ENCODE measurements at regions not wholly inside any gene's neighbourhood (a gene's known extent, or its start where the extent isn't known, plus 50 kb on each side); places are given as distances from the start of the nearest gene placed in this dataset.

- no peak for DNase-seq
Measured at GRCh38 chr22:49241174-49241851, 586.4 kb downstream of the BRD1 start.

- DNase-seq, result no peak
Measured at GRCh38 chr22:49240472-49240871, 587.2 kb downstream of the BRD1 start.

GRCh38 chr22:49240016-49240380 is 587.7 kb downstream of the BRD1 start:
- no peak for DNase-seq

- no peak for DNase-seq
Measured at GRCh38 chr22:49239264-49240015, 588.2 kb downstream of the BRD1 start.

- no peak for DNase-seq
Measured at GRCh38 chr22:49238181-49239141, 589.2 kb downstream of the BRD1 start.

GRCh38 chr22:49237703-49238102 is 590.0 kb downstream of the BRD1 start:
- no peak for DNase-seq

- DNase-seq, result no peak
Measured at GRCh38 chr22:49237279-49237678, 590.4 kb downstream of the BRD1 start.

GRCh38 chr22:49236541-49237075 is 591.1 kb downstream of the BRD1 start:
- no peak for DNase-seq

- DNase-seq, result no peak
Measured at GRCh38 chr22:49235463-49236300, 592.0 kb downstream of the BRD1 start.

- no peak for DNase-seq
Measured at GRCh38 chr22:49234459-49234858, 593.2 kb downstream of the BRD1 start.

GRCh38 chr22:49233507-49234100 is 594.1 kb downstream of the BRD1 start:
- no peak for DNase-seq

GRCh38 chr22:49232319-49233067 is 595.2 kb downstream of the BRD1 start:
- no peak for DNase-seq

- no peak for DNase-seq
Measured at GRCh38 chr22:49230194-49230577, 597.5 kb downstream of the BRD1 start.

GRCh38 chr22:49229483-49230193 is 598.0 kb downstream of the BRD1 start:
- DNase-seq, result no peak

- no peak for DNase-seq
Measured at GRCh38 chr22:49228431-49229037, 599.1 kb downstream of the BRD1 start.

- DNase-seq, result no peak
Measured at GRCh38 chr22:49227670-49228069, 600.0 kb downstream of the BRD1 start.

GRCh38 chr22:49226096-49226495 is 601.6 kb downstream of the BRD1 start:
- no peak for DNase-seq

GRCh38 chr22:49224243-49224642 is 603.4 kb downstream of the BRD1 start:
- no peak for DNase-seq

GRCh38 chr22:49218142-49218541 is 609.5 kb downstream of the BRD1 start:
- DNase-seq, result no peak

- DNase-seq, result no peak
Measured at GRCh38 chr22:49216579-49216978, 611.1 kb downstream of the BRD1 start.
